ENCODE measurements at regions not wholly inside any gene's neighbourhood (a gene's known extent, or its start where the extent isn't known, plus 50 kb on each side); places are given as distances from the start of the nearest gene placed in this dataset.

DNA sequence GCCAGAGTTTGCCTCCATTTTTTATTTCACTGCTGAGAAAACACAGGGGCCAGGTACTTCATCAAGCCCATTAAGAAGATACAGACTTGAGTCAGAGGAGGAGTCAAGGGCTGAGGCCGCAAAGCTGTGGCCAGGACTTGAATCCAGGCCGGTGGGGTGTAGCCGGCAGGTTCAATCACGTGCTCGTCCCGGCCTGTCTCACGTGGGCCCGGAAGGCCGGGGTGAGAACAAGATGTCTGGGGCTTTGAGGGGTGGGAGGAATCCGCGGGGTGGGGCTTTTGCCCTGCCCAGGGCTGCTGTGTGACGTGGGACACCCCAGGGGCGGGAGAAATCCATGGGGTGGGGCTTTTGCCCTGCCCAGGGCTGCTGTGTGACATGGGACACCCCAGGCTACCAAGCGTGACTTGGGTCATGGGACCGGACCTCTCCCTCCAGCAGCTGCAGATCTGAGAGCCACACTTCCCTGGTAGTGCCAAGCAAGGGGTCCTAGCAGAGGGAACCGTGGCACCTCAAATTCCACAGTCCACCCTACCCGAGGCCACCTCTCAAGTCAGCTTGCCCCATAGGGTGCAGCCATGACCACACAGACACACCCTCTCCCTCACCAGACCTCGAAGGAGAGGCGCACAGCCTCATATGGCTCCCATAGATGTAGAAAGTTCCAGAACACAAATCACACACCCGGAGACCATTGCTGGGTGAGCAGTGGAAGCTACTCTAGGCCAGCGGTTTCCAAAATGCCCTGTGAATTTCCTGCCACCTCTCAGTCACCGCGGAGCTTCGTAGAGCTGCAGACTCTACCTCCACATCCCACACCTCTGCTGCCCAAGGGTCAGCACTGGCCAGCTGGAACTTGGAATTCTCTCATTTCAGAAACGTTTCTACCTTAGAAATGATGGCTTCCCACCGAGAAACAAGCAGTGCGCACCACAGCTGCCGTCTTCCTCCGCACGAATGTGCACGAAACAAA, 156.1 kb downstream of the DLL1 start:
- Histone ChIP-seq H3K27ac (no peak overlapping the region), H3K4me3 (no peak overlapping the region), H3K27me3 (replicated peaks) (no peaks in the 10 kb centered on the region), H3K36me3 (no peaks in the 10 kb centered on the region), H3K9me3 (replicated peaks) (peaks cover 19% of the 10 kb centered on the region), H3K4me1 (replicated peaks) (no peaks in the 10 kb centered on the region)
- DNase-seq (ENCODE audit: low read depth in 1 of 2, low spot score in 2 of 2): no peak

DNA sequence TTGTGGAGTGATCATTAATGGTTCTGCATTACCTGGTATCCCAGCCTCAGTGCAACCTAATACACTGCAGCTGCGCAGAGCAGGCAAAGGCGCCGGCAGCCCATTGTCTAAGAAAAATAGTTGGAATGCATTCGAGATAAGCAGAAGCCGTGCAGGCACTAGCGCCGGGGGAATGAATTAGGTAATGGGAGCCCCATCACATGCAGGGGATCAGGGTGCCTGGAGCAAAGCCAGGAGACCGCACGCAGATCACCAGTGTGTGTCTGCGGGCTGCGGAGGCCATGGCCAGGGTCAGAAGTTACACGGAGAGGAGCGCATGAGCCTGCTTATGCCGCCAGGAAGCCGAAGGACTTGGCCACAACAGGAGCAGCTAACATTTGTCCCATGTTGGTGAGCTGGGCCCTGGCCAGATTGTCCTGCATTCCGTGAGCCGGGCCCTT, 156.8 kb downstream of the DLL1 start:
- DNase-seq (ENCODE audit: low read depth in 1 of 2, low spot score in 2 of 2): peak in 1 of 2 experiments; percentile 32
- Histone ChIP-seq H3K27ac (no peak overlapping the region), H3K27me3 (replicated peaks) (no peaks in the 10 kb centered on the region), H3K4me1 (replicated peaks) (no peaks in the 10 kb centered on the region), H3K4me3 (no peak overlapping the region), H3K9me3 (replicated peaks) (peaks cover 26% of the 10 kb centered on the region), H3K36me3 (no peaks in the 10 kb centered on the region)

DNA sequence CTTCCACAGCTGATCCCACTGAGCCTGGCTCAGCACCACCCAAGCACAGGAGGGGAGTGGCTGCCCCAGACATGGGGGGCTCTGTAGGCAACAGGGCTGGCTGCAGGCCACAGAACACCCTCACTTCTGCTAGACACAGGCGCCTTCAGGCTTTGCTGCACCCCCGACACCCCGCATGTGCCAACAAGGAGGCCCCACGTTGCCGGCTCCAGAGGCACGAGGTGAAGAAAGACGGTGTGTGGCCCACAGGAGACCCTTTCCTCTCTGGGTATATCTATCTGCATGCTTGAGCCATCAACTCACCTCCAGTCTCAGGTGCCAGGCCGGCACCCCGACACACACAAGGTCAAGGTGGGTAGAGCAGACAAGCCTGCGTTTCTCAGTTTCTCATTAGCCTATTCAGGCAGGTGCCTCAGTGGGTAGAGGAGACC, 158.3 kb downstream of the DLL1 start:
- H3K27me3 ChIP-seq (replicated peaks): no peaks in the 10 kb centered on the region
- H3K4me1 ChIP-seq (replicated peaks): no peaks in the 10 kb centered on the region
- H3K27ac ChIP-seq: no peak overlapping the region
- no peak overlapping the region for H3K4me3 ChIP-seq
- peaks cover 23% of the 10 kb centered on the region for H3K9me3 ChIP-seq (replicated peaks)
- peak in 1 of 2 experiments; percentile 32 for DNase-seq (ENCODE audit: low read depth in 1 of 2, low spot score in 2 of 2)
- H3K36me3 ChIP-seq: no peaks in the 10 kb centered on the region

DNA sequence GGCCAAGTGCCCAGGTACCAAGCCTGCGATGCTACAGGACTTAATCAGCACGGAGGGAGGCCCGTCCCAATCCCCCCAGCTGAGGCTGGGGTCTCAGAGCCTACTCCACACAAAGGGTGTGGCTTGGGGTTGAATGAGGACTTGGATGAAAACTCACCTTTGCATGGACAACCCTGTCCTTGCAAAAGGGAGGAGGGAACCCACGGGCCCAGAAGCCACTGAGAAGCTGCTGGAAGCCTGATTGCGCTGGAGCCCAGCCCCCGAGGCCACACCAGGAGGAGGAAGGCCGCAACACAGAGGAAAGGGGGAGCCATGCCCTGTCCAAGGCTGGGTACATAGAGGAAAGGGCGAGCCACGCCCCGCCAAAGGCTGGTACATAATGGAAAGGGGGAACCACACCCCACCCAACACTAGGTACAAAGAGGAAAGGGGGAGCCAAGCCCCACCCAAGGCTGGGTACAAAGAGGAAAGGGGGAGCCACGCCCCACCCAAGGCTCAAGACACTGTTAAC, 158.8 kb downstream of the DLL1 start:
- H3K4me1 ChIP-seq (replicated peaks): no peaks in the 10 kb centered on the region
- no peaks in the 10 kb centered on the region for H3K36me3 ChIP-seq
- DNase-seq (ENCODE audit: low read depth in 1 of 2, low spot score in 2 of 2): no peak
- peaks cover 21% of the 10 kb centered on the region for H3K9me3 ChIP-seq (replicated peaks)
- H3K27ac ChIP-seq: no peak overlapping the region
- no peak overlapping the region for H3K4me3 ChIP-seq
- H3K27me3 ChIP-seq (replicated peaks): no peaks in the 10 kb centered on the region

DNA sequence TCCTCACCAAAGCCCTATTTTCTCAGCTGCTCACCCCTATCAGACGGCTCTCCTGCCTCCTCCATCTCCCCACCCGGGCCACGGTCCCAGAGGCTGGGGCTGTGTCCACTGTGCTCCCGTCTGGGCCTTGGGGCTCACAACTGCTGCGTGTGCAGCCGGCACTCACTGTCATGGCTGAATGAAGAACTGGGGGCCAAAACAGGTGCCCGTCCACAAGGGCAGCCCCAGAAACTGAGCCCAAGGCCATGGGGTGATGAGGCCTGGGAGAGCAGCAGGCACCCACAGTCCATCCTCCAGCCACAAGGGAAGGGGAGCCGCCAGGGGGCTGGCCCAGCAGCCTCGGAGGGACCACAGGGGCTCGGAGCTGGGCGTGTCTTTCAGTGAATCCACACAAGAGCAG, 159.5 kb downstream of the DLL1 start:
- no peak overlapping the region for H3K27ac ChIP-seq
- no peaks in the 10 kb centered on the region for H3K36me3 ChIP-seq
- H3K27me3 ChIP-seq (replicated peaks): no peaks in the 10 kb centered on the region
- H3K4me1 ChIP-seq (replicated peaks): no peaks in the 10 kb centered on the region
- no peak overlapping the region for H3K4me3 ChIP-seq
- DNase-seq (ENCODE audit: low read depth in 1 of 2, low spot score in 2 of 2): peak in 1 of 2 experiments; percentile 30
- peaks cover 14% of the 10 kb centered on the region for H3K9me3 ChIP-seq (replicated peaks)

DNA sequence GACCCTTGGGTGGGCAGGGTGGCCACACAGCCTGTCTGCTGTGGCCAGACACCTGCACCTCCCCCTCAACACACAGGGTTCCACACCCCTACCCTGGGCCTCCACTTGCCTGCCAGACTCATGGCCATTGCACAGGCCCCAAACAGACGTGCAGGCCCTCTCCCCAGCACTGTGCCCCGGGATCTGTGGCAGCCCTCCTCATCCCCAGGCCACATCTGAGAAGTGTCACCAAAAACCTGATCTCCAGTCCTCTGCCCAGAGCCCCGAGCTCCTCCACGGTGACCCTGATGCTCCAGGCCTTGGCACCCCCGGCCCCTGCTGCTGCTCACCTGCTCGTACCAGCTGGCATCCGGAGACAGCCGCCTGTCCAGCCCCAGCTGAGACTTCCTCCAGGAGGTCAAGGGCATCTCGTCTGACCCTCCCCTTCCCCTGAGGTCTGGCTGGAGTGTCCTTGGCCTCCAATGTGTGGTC, 160.1 kb downstream of the DLL1 start:
- H3K4me1 ChIP-seq (replicated peaks): no peaks in the 10 kb centered on the region
- H3K27me3 ChIP-seq (replicated peaks): no peaks in the 10 kb centered on the region
- H3K9me3 ChIP-seq (replicated peaks): peaks cover 13% of the 10 kb centered on the region
- no peaks in the 10 kb centered on the region for H3K36me3 ChIP-seq
- DNase-seq (ENCODE audit: low read depth in 1 of 2, low spot score in 2 of 2): peak in 1 of 2 experiments; percentile 33
- no peak overlapping the region for H3K27ac ChIP-seq
- no peak overlapping the region for H3K4me3 ChIP-seq

DNA sequence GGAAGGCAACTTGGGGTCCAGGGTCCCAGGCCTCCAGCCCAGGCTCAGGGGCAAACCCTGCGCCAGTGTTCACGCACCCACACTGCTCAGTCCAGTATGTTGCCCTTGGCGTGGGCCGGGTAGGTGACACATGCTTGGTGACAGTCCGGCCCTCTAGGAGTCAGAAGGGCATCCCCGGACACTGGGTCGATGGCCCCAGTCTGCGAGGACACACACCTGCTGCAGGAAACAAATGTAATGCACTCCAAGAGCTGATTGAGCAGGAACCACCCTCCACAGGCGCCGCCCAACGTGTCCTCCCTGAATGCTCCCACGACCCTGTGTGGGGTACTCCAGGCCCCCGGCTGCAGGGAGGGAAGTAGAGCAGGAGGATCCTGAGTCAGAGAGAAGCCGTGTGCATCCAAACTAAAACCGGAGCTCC, 160.7 kb downstream of the DLL1 start:
- DNase-seq (ENCODE audit: low read depth in 1 of 2, low spot score in 2 of 2): peak in 1 of 2 experiments; percentile 33
- Histone ChIP-seq H3K4me1 (replicated peaks) (no peaks in the 10 kb centered on the region), H3K27me3 (replicated peaks) (no peaks in the 10 kb centered on the region), H3K36me3 (no peaks in the 10 kb centered on the region), H3K27ac (no peak overlapping the region), H3K4me3 (no peak overlapping the region), H3K9me3 (replicated peaks) (peaks cover 13% of the 10 kb centered on the region)

DNA sequence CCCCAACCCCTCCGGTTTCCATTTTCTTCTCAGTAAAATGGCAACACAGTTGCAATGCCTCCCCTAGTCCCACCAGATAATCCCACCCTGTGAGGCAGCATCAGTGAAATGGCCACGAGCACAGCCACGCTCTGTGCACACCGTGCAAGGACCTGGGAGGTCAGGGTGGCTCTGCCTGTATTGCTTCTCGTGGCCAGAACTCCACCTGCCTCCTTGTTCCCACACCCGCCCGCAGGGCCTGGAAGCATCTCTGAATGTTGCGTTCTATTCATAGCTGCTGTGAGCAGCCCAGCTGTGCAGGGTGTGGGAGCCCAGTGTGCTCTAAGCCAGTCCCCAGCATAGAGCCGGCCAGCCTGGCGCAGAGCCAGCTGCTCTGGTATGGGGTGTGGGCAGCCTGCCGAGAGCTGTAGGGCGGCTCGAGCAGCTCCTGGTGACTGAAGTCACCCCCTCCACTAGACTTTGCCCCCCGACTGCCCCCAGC, 161.1 kb downstream of the DLL1 start:
- H3K4me1 ChIP-seq (replicated peaks): no peaks in the 10 kb centered on the region
- H3K4me3 ChIP-seq: no peak overlapping the region
- peaks cover 13% of the 10 kb centered on the region for H3K9me3 ChIP-seq (replicated peaks)
- no peak for DNase-seq (ENCODE audit: low read depth in 1 of 2, low spot score in 2 of 2)
- no peaks in the 10 kb centered on the region for H3K36me3 ChIP-seq
- H3K27ac ChIP-seq: no peak overlapping the region
- no peaks in the 10 kb centered on the region for H3K27me3 ChIP-seq (replicated peaks)

DNA sequence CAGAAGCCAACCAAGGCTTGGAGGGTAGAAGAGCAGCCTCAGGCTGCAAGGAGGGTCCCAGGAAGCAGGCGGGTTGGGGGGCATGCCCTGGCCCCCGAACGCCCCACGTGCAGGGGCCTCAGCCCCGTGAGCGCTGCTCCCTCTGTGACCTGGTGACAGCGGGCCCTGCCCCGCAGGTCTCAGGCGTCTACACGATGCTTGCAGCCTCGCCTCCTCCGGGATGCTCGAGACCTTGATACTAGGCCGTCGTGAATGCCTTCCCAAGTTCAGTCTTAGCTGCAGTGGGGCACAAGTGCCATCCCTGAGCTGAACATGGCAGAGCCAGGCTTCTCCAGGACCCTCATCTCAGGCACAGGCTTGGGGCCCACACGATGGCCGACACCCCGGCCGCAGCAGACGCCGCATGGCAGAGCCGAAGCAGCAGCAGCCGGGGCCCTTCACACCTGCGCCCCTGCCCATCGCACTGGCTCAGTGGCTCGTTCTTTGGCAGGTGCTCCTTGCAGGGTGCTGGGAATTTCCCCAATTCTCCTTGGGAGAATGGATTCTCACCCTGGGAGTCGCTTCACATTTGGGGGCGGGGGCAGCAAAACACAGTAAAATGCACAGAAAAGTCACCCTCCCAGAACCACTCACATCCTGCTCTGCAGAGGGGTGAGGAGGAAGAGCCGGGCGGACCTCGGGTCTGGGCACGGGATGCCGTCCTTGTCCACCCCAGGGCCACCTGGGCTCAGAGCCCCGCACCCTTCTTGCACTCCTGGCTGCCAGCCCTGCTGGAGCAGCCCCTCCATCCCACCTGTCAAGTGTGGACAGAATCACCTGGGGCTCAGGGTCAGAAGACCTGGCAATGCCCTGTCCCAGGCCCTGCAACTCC, 161.8 kb downstream of the DLL1 start:
- H3K4me3 ChIP-seq: no peak overlapping the region
- H3K27me3 ChIP-seq (replicated peaks): no peaks in the 10 kb centered on the region
- H3K27ac ChIP-seq: no peak overlapping the region
- peaks cover 13% of the 10 kb centered on the region for H3K9me3 ChIP-seq (replicated peaks)
- peak in 1 of 2 experiments; percentile 19 for DNase-seq (ENCODE audit: low read depth in 1 of 2, low spot score in 2 of 2)
- no peaks in the 10 kb centered on the region for H3K36me3 ChIP-seq
- no peaks in the 10 kb centered on the region for H3K4me1 ChIP-seq (replicated peaks)

DNA sequence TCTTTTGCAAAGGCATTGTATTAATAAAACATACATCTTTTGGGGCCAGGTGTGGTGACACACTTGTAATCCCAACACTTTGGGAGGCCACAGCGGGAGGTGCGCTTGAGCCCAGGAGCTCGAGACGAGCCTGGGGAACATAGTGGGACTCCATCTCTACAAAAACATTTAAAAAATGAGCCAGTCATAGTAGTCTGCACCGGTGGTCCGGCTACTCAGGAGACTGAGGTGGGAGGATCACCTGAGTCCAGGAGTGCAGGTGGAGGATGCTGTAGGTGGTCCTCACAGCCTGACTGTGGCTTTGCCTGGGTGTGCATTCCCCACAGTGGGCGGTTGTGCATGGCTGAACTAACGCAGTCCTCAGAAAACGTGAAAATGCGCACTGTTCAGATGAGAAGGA, 162.5 kb downstream of the DLL1 start:
- peaks cover 13% of the 10 kb centered on the region for H3K9me3 ChIP-seq (replicated peaks)
- DNase-seq (ENCODE audit: low read depth in 1 of 2, low spot score in 2 of 2): peak in 1 of 2 experiments; percentile 16

DNA sequence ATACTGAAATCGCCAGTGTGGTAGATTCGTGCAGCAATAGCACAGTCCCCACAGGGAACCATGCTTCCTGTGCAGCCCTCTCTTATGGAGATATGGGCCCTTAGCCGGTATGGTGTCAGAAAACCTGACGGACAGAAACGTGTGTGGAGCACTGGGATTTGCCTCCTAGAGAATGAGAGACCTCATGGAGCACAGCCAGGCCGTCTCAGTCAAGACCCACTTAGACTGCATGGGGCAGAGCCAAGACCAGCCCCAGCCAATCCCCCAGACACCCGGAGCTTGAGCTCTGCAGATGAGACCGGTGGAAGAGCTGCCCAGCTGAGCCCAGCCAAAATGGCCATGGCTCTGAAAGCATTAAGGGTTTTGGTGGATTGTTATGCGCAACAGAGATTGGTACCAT, 163.7 kb downstream of the DLL1 start:
- Histone ChIP-seq H3K4me1 (replicated peaks) (no peaks in the 10 kb centered on the region), H3K4me3 (no peak overlapping the region), H3K36me3 (no peaks in the 10 kb centered on the region), H3K27me3 (replicated peaks) (no peaks in the 10 kb centered on the region), H3K9me3 (replicated peaks) (peaks cover 16% of the 10 kb centered on the region), H3K27ac (no peak overlapping the region)
- DNase-seq (ENCODE audit: low read depth in 1 of 2, low spot score in 2 of 2): peak in 1 of 2 experiments; percentile 12

More for the DNA sequence above, 162.5 kb downstream of the DLL1 start:
- no peaks in the 10 kb centered on the region for H3K4me1 ChIP-seq (replicated peaks)
- no peak overlapping the region for H3K4me3 ChIP-seq
- H3K36me3 ChIP-seq: no peaks in the 10 kb centered on the region
- no peaks in the 10 kb centered on the region for H3K27me3 ChIP-seq (replicated peaks)
- H3K27ac ChIP-seq: no peak overlapping the region

DNA sequence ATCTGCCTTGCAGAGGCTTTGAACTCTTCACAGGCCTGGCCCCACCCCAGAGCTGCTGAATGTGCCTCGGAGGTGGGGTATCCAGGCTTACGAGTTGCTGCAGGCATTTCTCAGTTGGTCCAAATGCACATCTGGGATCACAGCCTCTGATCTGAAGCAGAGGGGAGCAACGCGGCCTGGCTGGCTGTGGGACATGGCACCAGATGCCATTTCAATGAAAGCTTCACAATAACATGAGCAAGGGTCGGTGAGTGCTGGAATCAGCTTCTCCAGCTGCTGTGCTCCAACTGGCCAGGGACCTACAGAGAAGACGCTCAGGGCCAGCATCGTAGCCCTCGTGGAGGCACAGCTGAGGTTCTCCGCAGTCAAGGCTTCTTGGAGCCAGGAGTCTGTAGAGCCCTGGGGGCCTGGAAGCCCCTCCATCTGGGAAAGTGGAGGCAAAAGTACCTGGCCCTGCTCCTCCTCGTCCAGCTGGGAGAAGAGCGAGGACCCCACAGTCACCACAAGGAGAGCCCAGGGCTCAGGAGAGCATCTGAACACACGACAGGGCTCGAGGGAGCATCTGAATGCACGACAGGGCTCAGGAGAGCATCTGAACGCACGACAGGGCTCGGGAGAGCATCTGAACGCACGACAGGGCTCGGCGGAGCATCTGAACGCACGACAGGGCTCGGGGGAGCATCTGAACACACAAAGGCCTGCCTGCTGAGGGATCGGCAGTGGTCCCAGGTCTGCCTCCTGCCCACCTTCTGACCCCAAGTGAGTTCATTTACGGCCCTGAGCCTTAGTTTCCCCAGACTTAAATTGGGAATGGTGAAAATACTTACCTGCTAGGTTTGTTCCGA, 165.2 kb downstream of the DLL1 start:
- no peaks in the 10 kb centered on the region for H3K4me1 ChIP-seq (replicated peaks)
- no peak overlapping the region for H3K4me3 ChIP-seq
- no peaks in the 10 kb centered on the region for H3K36me3 ChIP-seq
- no peak overlapping the region for H3K27ac ChIP-seq
- DNase-seq (ENCODE audit: low read depth in 1 of 2, low spot score in 2 of 2): peak in 1 of 2 experiments; percentile 10
- H3K9me3 ChIP-seq (replicated peaks): peaks cover 16% of the 10 kb centered on the region
- H3K27me3 ChIP-seq (replicated peaks): no peaks in the 10 kb centered on the region

DNA sequence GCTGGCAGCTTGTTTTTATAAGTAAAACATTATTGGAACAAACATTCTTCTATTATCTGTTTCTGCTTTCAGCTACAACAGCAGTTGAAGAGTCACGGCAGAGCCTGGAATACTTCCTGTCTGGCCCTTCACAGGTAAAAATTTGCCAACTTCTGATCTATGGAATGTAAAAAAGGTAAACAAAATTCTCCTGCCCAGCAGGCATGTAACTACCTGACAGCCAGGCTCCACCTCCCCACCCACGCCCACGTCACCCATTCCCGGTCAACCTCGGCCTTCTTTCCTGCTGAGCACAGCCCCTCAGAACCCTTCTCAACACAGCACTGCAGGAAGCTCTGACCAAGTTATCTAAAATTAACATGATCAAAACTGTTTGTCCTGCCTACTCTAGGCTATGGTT, 166.0 kb downstream of the DLL1 start:
- Histone ChIP-seq H3K36me3 (no peaks in the 10 kb centered on the region), H3K27ac (no peak overlapping the region), H3K9me3 (replicated peaks) (peaks cover 13% of the 10 kb centered on the region), H3K4me1 (replicated peaks) (no peaks in the 10 kb centered on the region), H3K4me3 (no peak overlapping the region), H3K27me3 (replicated peaks) (no peaks in the 10 kb centered on the region)
- peak in 1 of 2 experiments; percentile 32 for DNase-seq (ENCODE audit: low read depth in 1 of 2, low spot score in 2 of 2)
